DOHH2 (cell line): ENCODE measurements at regions not wholly inside any gene's neighbourhood (a gene's known extent, or its start where the extent isn't known, plus 50 kb on each side); places are given as distances from the start of the nearest gene placed in this dataset.

Source experiments
- CTCF ChIP-seq: fragments of 200-600 bp; sonication (generic); IDR thresholded peaks from one replicate; pipeline ENCODE4 v1.5.1; 2014; ENCODE audit warnings: antibody characterized with exemption, mild to moderate bottlenecking, low read depth, low read length; ENCODE audit not compliant: poor library complexity, severe bottlenecking
- EZH2phosphoT487 ChIP-seq: fragments of 200-600 bp; sonication (generic); IDR thresholded peaks from 2 replicates; pipeline ENCODE4 v1.6.1; 2017; ENCODE audit warnings: borderline replicate concordance, mild to moderate bottlenecking, antibody characterized with exemption, low read length, moderate library complexity, mixed read lengths

GRCh38 chr10:78560341-78560688 lies 508.5 kb upstream of the ZMIZ1 start:
- TF ChIP-seq CTCF, result no peak
- no peak for TF ChIP-seq EZH2phosphoT487
